HL-60 (cell line): ENCODE measurements at regions not wholly inside any gene's neighbourhood (a gene's known extent, or its start where the extent isn't known, plus 50 kb on each side); places are given as distances from the start of the nearest gene placed in this dataset.

Experiments
- DNase-seq, 2 experiments: peaks; one replicate each; pipeline ENCODE4 v3.0.0-alpha.2; 2010 to 2020; ENCODE audit warnings: low read depth in 1 of 2, low spot score in 1 of 2
- H3K27ac ChIP-seq: fragments of 250-450 bp; sonication (Bioruptor Pico); replicated peaks from 2 replicates; pipeline ENCODE4 v1.5.1; 2020; ENCODE audit warnings: mild to moderate bottlenecking, moderate library complexity
- H3K27me3 ChIP-seq: fragments of 250-450 bp; sonication (Bioruptor Pico); 2 replicates; pipeline ENCODE4 v1.5.1; 2021; ENCODE audit warnings: mild to moderate bottlenecking, moderate library complexity; ENCODE audit not compliant: insufficient read depth, poor library complexity, severe bottlenecking
- H3K4me3 ChIP-seq: replicated peaks from 2 replicates; pipeline ENCODE4 v1.5.1; 2011; ENCODE audit warnings: mild to moderate bottlenecking, control low read depth, low read length; ENCODE audit not compliant: insufficient read depth
- GABPA ChIP-seq: IDR thresholded peaks from 2 replicates; pipeline ENCODE4 v1.6.1; 2012; ENCODE audit warnings: low read depth
- POLR2AphosphoS5 ChIP-seq: IDR thresholded peaks from 2 replicates; pipeline ENCODE4 v1.6.1; 2012; ENCODE audit warnings: low read depth
- SPI1 ChIP-seq: IDR thresholded peaks from 2 replicates; pipeline ENCODE4 v1.6.1; 2012; ENCODE audit warnings: low read depth, mild to moderate bottlenecking, borderline replicate concordance
- TF ChIP-seq, protein P1 (sequence below): IDR thresholded peaks from one replicate; pipeline ENCODE4 v1.5.1; 2011; ENCODE audit warnings: low read length, control low read depth, inconsistent platforms; ENCODE audit not compliant: insufficient read depth
- TF ChIP-seq, protein P2 (sequence below): IDR thresholded peaks from 2 replicates; pipeline ENCODE4 v1.6.1; 2012; ENCODE audit warnings: low read depth; ENCODE audit not compliant: insufficient replicate concordance

- Histone ChIP-seq H3K27me3 (no peaks in the 10 kb centered on the region), H3K4me3 (no peak overlapping the region), H3K27ac (no peak overlapping the region)
- DNase-seq = no peak
- no peak for TF ChIP-seq POLR2AphosphoS5
- TF ChIP-seq SPI1 = no peak
- TF ChIP-seq, protein P1, sequence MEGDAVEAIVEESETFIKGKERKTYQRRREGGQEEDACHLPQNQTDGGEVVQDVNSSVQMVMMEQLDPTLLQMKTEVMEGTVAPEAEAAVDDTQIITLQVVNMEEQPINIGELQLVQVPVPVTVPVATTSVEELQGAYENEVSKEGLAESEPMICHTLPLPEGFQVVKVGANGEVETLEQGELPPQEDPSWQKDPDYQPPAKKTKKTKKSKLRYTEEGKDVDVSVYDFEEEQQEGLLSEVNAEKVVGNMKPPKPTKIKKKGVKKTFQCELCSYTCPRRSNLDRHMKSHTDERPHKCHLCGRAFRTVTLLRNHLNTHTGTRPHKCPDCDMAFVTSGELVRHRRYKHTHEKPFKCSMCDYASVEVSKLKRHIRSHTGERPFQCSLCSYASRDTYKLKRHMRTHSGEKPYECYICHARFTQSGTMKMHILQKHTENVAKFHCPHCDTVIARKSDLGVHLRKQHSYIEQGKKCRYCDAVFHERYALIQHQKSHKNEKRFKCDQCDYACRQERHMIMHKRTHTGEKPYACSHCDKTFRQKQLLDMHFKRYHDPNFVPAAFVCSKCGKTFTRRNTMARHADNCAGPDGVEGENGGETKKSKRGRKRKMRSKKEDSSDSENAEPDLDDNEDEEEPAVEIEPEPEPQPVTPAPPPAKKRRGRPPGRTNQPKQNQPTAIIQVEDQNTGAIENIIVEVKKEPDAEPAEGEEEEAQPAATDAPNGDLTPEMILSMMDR = no peak
- TF ChIP-seq, protein P2, sequence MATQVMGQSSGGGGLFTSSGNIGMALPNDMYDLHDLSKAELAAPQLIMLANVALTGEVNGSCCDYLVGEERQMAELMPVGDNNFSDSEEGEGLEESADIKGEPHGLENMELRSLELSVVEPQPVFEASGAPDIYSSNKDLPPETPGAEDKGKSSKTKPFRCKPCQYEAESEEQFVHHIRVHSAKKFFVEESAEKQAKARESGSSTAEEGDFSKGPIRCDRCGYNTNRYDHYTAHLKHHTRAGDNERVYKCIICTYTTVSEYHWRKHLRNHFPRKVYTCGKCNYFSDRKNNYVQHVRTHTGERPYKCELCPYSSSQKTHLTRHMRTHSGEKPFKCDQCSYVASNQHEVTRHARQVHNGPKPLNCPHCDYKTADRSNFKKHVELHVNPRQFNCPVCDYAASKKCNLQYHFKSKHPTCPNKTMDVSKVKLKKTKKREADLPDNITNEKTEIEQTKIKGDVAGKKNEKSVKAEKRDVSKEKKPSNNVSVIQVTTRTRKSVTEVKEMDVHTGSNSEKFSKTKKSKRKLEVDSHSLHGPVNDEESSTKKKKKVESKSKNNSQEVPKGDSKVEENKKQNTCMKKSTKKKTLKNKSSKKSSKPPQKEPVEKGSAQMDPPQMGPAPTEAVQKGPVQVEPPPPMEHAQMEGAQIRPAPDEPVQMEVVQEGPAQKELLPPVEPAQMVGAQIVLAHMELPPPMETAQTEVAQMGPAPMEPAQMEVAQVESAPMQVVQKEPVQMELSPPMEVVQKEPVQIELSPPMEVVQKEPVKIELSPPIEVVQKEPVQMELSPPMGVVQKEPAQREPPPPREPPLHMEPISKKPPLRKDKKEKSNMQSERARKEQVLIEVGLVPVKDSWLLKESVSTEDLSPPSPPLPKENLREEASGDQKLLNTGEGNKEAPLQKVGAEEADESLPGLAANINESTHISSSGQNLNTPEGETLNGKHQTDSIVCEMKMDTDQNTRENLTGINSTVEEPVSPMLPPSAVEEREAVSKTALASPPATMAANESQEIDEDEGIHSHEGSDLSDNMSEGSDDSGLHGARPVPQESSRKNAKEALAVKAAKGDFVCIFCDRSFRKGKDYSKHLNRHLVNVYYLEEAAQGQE = no peak
- TF ChIP-seq GABPA = no peak
These were observed 305.5 kb upstream of the ZMIZ1 start for GRCh38 chr10:78763234-78763633.

DNA sequence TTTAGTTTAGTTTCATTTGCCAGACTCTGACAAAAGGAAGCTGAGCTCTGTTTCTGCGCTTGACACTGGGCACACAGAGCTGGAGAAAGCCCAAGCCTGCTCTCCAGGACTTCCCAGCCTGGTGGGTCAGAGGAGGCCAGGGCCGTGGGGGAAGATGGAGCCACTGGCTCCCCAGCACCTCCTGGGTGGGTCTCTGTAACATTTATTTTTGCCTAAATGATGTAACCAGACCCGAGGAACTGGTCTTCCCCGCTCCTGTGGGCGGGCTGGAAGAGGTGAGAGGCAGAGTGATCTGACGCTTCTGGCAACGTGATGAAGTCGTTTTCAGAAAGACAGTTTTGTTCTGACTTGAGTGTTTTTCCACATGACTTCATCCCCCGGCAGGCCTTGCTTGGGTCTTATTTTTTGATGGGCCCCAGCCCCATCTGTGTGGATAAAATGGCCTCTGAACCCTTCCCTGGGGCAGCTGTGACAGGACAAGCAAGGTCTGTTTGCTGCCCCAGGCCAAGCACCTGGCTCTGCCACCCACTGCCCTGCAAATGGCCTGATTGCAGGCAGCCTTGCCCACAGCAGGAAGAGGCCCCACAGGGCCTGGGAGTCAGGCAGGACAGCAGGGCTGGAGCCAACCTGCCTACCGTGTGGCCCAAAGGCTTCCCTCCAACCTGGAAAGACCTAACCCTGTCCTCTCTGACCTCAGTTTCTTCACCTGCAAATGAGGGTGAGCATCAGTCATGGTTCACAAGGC, 304.9 kb upstream of the ZMIZ1 start:
- TF ChIP-seq POLR2AphosphoS5 (no peak), SPI1 (no peak), GABPA (no peak)
- TF ChIP-seq, protein P2 = no peak
- TF ChIP-seq, protein P1 = no peak
- H3K4me3 ChIP-seq = no peak overlapping the region
- no peaks in the 10 kb centered on the region for H3K27me3 ChIP-seq
- no peak overlapping the region for H3K27ac ChIP-seq
- no peak for DNase-seq

- H3K27me3 ChIP-seq = no peaks in the 10 kb centered on the region
- no peak for DNase-seq
- no peak overlapping the region for H3K4me3 ChIP-seq
- TF ChIP-seq, protein P1 = no peak
- TF ChIP-seq, protein P2 = no peak
- TF ChIP-seq SPI1 = no peak
- no peak for TF ChIP-seq POLR2AphosphoS5
- no peak for TF ChIP-seq GABPA
- no peak overlapping the region for H3K27ac ChIP-seq
These were observed 304.3 kb upstream of the ZMIZ1 start for GRCh38 chr10:78764436-78764835.
